ENCODE measurements at regions not wholly inside any gene's neighbourhood (a gene's known extent, or its start where the extent isn't known, plus 50 kb on each side); places are given as distances from the start of the nearest gene placed in this dataset.

- TF ChIP-seq POLR2A (IDR thresholded peaks at IDR 0.05): no peak
- TF ChIP-seq CTCF (IDR thresholded peaks at IDR 0.05 in 4 of 5, conservative IDR thresholded peaks at IDR 0.05 in 1 of 5): no peak
These were observed 130.5 kb downstream of the NPIPB5 start for GRCh38 chr16:22641131-22641628.

Data from gastrocnemius medialis (tissue), 4 donors.